HL-60 (cell line): ENCODE measurements at regions not wholly inside any gene's neighbourhood (a gene's known extent, or its start where the extent isn't known, plus 50 kb on each side); places are given as distances from the start of the nearest gene placed in this dataset.

ENCODE experiments used
- DNase-seq, 2 experiments: peaks; one replicate each; pipeline ENCODE4 v3.0.0-alpha.2; 2010 to 2020; ENCODE audit warnings: low read depth in 1 of 2, low spot score in 1 of 2
- H3K27ac ChIP-seq: fragments of 250-450 bp; sonication (Bioruptor Pico); replicated peaks from 2 replicates; pipeline ENCODE4 v1.5.1; 2020; ENCODE audit warnings: mild to moderate bottlenecking, moderate library complexity
- H3K27me3 ChIP-seq: fragments of 250-450 bp; sonication (Bioruptor Pico); 2 replicates; pipeline ENCODE4 v1.5.1; 2021; ENCODE audit warnings: mild to moderate bottlenecking, moderate library complexity; ENCODE audit not compliant: insufficient read depth, poor library complexity, severe bottlenecking
- H3K4me3 ChIP-seq: replicated peaks from 2 replicates; pipeline ENCODE4 v1.5.1; 2011; ENCODE audit warnings: mild to moderate bottlenecking, control low read depth, low read length; ENCODE audit not compliant: insufficient read depth
- CTCF ChIP-seq: IDR thresholded peaks from one replicate; pipeline ENCODE4 v1.5.1; 2011; ENCODE audit warnings: low read length, control low read depth, inconsistent platforms; ENCODE audit not compliant: insufficient read depth
- GABPA ChIP-seq: IDR thresholded peaks from 2 replicates; pipeline ENCODE4 v1.6.1; 2012; ENCODE audit warnings: low read depth
- POLR2AphosphoS5 ChIP-seq: IDR thresholded peaks from 2 replicates; pipeline ENCODE4 v1.6.1; 2012; ENCODE audit warnings: low read depth
- REST ChIP-seq: IDR thresholded peaks from 2 replicates; pipeline ENCODE4 v1.6.1; 2012; ENCODE audit warnings: low read depth; ENCODE audit not compliant: insufficient replicate concordance
- SPI1 ChIP-seq: IDR thresholded peaks from 2 replicates; pipeline ENCODE4 v1.6.1; 2012; ENCODE audit warnings: low read depth, mild to moderate bottlenecking, borderline replicate concordance

GRCh38 chr16:54432897-54433229 lies 146.3 kb upstream of the IRX3 start:
- Histone ChIP-seq H3K27ac (no peak overlapping the region), H3K27me3 (peaks cover 12% of the 10 kb centered on the region), H3K4me3 (no peak overlapping the region)
- no peak for TF ChIP-seq SPI1
- TF ChIP-seq GABPA, result no peak
- TF ChIP-seq REST, result no peak
- no peak for TF ChIP-seq POLR2AphosphoS5
- no peak for TF ChIP-seq CTCF
- no peak for DNase-seq

GRCh38 chr16:54431997-54432896 lies 145.7 kb upstream of the IRX3 start:
- TF ChIP-seq SPI1, result no peak
- TF ChIP-seq GABPA, result no peak
- TF ChIP-seq POLR2AphosphoS5, result no peak
- TF ChIP-seq CTCF, result no peak
- no peak for TF ChIP-seq REST
- Histone ChIP-seq H3K27ac (no peak overlapping the region), H3K27me3 (peaks cover 12% of the 10 kb centered on the region), H3K4me3 (no peak overlapping the region)
- no peak for DNase-seq

GRCh38 chr16:54431041-54431996 lies 144.7 kb upstream of the IRX3 start:
- DNase-seq, result no peak
- Histone ChIP-seq H3K27me3 (peaks cover 12% of the 10 kb centered on the region), H3K27ac (no peak overlapping the region), H3K4me3 (no peak overlapping the region)
- no peak for TF ChIP-seq GABPA
- TF ChIP-seq SPI1, result no peak
- TF ChIP-seq REST, result no peak
- TF ChIP-seq CTCF, result no peak
- no peak for TF ChIP-seq POLR2AphosphoS5
